Right ventricle myocardium inferior (tissue), 1 donor: ENCODE measurements at regions not wholly inside any gene's neighbourhood (a gene's known extent, or its start where the extent isn't known, plus 50 kb on each side); places are given as distances from the start of the nearest gene placed in this dataset.
"Not testable (repeated sequence)": the region's sequence is repeated elsewhere in the genome, so short reads cannot be mapped to it uniquely, and the experiment has no call there.

Experiments
- ATAC-seq: fragments of 200-7000 bp; cut with Tn5 transposase; one replicate; pipeline ENCODE4 v1.9.1; 2020; ENCODE audit warnings: mild to moderate bottlenecking, moderate library complexity
- DNase-seq: peaks from one replicate; pipeline ENCODE4 v3.0.0; 2021; ENCODE audit errors: missing footprints
- intact Hi-C: fragments of 100-400 bp; cut with DNase I; formaldehyde crosslinking; loops from one replicate; pipeline ENCODE4 v1.11.0; 2022
- donor health status: DM: no; HTN: yes; CAD: no; lungs with severe emphysema.

- DNase-seq (no peak), ATAC-seq (no peak)
- intact Hi-C loops, result no loop called here
These were observed 236.6 kb upstream of the OR4E1 start for GRCh38 chr14:21910260-21910659.

- intact Hi-C loops, result no loop called here
- no peak for DNase-seq
- no peak for ATAC-seq
These were observed 229.1 kb upstream of the OR4E1 start for GRCh38 chr14:21902561-21903181.

- ATAC-seq, intact Hi-C loops, DNase-seq: not testable (repeated sequence)
These were observed 221.2 kb upstream of the OR4E1 start for GRCh38 chr14:21894898-21895194.

GRCh38 chr14:21894003-21894897 lies 220.6 kb upstream of the OR4E1 start:
- ATAC-seq, result no peak
- DNase-seq, result no peak
- intact Hi-C loops, result no loop called here

GRCh38 chr14:21891921-21892320 lies 218.3 kb upstream of the OR4E1 start:
- intact Hi-C loops, result no loop called here
- DNase-seq (no peak), ATAC-seq (no peak)

GRCh38 chr14:21884995-21885394 lies 211.4 kb upstream of the OR4E1 start:
- intact Hi-C loops, result no loop called here
- ATAC-seq, result no peak
- DNase-seq, result no peak

GRCh38 chr14:21882226-21882625 lies 208.6 kb upstream of the OR4E1 start:
- intact Hi-C loops, result no loop called here
- ATAC-seq (no peak), DNase-seq (no peak)

GRCh38 chr14:21880918-21881317 lies 207.3 kb upstream of the OR4E1 start:
- ATAC-seq (no peak), DNase-seq (no peak)
- intact Hi-C loops, result no loop called here

GRCh38 chr14:21875791-21876190 lies 202.2 kb upstream of the OR4E1 start:
- DNase-seq (no peak), ATAC-seq (no peak)
- intact Hi-C loops, result no loop called here

GRCh38 chr14:21874946-21875345 lies 201.3 kb upstream of the OR4E1 start:
- ATAC-seq, result no peak
- no peak for DNase-seq
- intact Hi-C loops, result no loop called here

GRCh38 chr14:21874167-21874566 lies 200.5 kb upstream of the OR4E1 start:
- intact Hi-C loops, result no loop called here
- no peak for ATAC-seq
- DNase-seq, result no peak

- ATAC-seq (no peak), DNase-seq (no peak)
- intact Hi-C loops, result no loop called here
These were observed 194.9 kb upstream of the OR4E1 start for GRCh38 chr14:21868442-21869046.

- intact Hi-C loops, result no loop called here
- DNase-seq, result no peak
- no peak for ATAC-seq
These were observed 193.9 kb upstream of the OR4E1 start for GRCh38 chr14:21867541-21867940.

GRCh38 chr14:21866479-21866878 lies 192.9 kb upstream of the OR4E1 start:
- DNase-seq, result no peak
- no peak for ATAC-seq
- intact Hi-C loops, result no loop called here

- ATAC-seq, result no peak
- intact Hi-C loops, result no loop called here
- no peak for DNase-seq
These were observed 189.7 kb upstream of the OR4E1 start for GRCh38 chr14:21863289-21863688.

GRCh38 chr14:21861153-21861552 lies 187.5 kb upstream of the OR4E1 start:
- no peak for ATAC-seq
- intact Hi-C loops, result no loop called here
- no peak for DNase-seq

GRCh38 chr14:21860172-21860571 lies 186.6 kb upstream of the OR4E1 start:
- no peak for ATAC-seq
- no peak for DNase-seq
- intact Hi-C loops, result no loop called here

- no peak for DNase-seq
- intact Hi-C loops, result no loop called here
- no peak for ATAC-seq
These were observed 179.2 kb upstream of the OR4E1 start for GRCh38 chr14:21852775-21853174.

- intact Hi-C loops, result no loop called here
- no peak for ATAC-seq
- no peak for DNase-seq
These were observed 178.5 kb upstream of the OR4E1 start for GRCh38 chr14:21852061-21852664.

- DNase-seq, ATAC-seq, intact Hi-C loops: not testable (repeated sequence)
These were observed 173.3 kb upstream of the OR4E1 start for GRCh38 chr14:21846902-21847301.
